Mammary epithelial cell (primary cell): ENCODE measurements at regions not wholly inside any gene's neighbourhood (a gene's known extent, or its start where the extent isn't known, plus 50 kb on each side); places are given as distances from the start of the nearest gene placed in this dataset.

ENCODE experiments used
- CTCF ChIP-seq, 2 donors: IDR thresholded peaks in 1 of 2; conservative IDR thresholded peaks in 1 of 2; 2 replicates each; pipeline ENCODE4 v1.5.1; 2011 to 2012; ENCODE audit warnings: inconsistent platforms in 2 of 2, low read length in 2 of 2, mild to moderate bottlenecking in 2 of 2, control low read depth in 1 of 2, low read depth in 1 of 2; ENCODE audit not compliant: insufficient read depth in 1 of 2; ENCODE audit errors: extremely low read depth in 1 of 2
- EZH2 ChIP-seq: IDR thresholded peaks from 2 replicates; pipeline ENCODE4 v1.6.1; 2012; ENCODE audit warnings: low read length, inconsistent platforms, borderline replicate concordance

GRCh38 chr9:88064554-88064953 is 73.7 kb downstream of the SPATA31C2 start:
- no peak for TF ChIP-seq CTCF (conservative IDR thresholded peaks at IDR 0.05 in 1 of 2, IDR thresholded peaks at IDR 0.05 in 1 of 2; ENCODE audit: extremely low read depth in 1 of 2, insufficient read depth in 1 of 2, low read depth in 1 of 2, low read length in 2 of 2)
- no peak for TF ChIP-seq EZH2
